ENCODE measurements at regions not wholly inside any gene's neighbourhood (a gene's known extent, or its start where the extent isn't known, plus 50 kb on each side); places are given as distances from the start of the nearest gene placed in this dataset.

DNA sequence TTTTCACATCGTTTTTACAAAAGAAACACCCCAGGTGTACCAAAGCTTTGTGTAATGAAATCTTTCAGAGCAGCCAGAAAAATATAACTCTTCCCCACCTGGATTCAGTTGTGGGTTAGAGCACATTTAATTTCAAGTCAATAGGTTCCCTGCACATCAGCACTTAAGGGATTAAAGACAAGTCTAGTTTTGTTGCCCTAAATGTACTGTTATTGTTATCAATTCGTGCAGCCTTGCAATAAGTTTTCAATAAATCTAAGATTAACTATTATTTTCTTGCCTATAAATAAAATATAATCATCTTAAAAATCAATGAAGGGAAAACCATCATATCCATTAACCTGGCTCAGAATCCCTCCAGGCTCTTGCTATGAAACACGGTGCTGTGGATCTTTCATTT, 172.5 kb upstream of the CDIN1 start:
- Histone ChIP-seq H3K4me1 (replicated peaks in 1 of 2; ENCODE audit: control insufficient read depth in 2 of 2, insufficient read depth in 2 of 2, low read length in 2 of 2) (peaks cover 0 to 2% of the 10 kb centered on the region in 2 experiments; a peak in 2 of 5 replicates), H3K4me3 (no peak overlapping the region), H3K27ac (ENCODE audit: extremely low read depth, low read depth, low read length) (peak overlapping the region; percentile 76; the same call in 1 of the 3 replicates), H4K20me1 (replicated peaks; ENCODE audit: control insufficient read depth, insufficient read depth, low read length) (no peaks in the 10 kb centered on the region), H3K36me3 (ENCODE audit: control insufficient read depth, insufficient read depth, low read length) (no peaks in the 10 kb centered on the region), H3K27me3 (ENCODE audit: control insufficient read depth in 2 of 2, insufficient read depth in 2 of 2, low read length in 2 of 2) (no peaks in the 10 kb centered on the region), H3K9me1 (ENCODE audit: control insufficient read depth, insufficient read depth, low read length) (no peaks in the 10 kb centered on the region), H2AFZ (ENCODE audit: low read depth, low read length) (peak overlapping the region; percentile 92), H3K9me3 (replicated peaks; ENCODE audit: control insufficient read depth, insufficient read depth, low read depth, low read length) (peaks cover 4% of the 10 kb centered on the region; the same call in 1 of the 2 replicates), H3K9ac (ENCODE audit: insufficient read depth in 1 of 2, low read depth in 2 of 2, low read length in 2 of 2) (no peak overlapping the region), H3K79me2 (ENCODE audit: control insufficient read depth, insufficient read depth, low read length) (no peaks in the 10 kb centered on the region), H3K4me2 (ENCODE audit: insufficient read depth, low read length) (no peak overlapping the region)
- FAIRE-seq (no peak), ATAC-seq (peak; percentile 31; the same call in 1 of the 3 replicates), DNase-seq (ENCODE audit: extremely low read depth in 1 of 4, low spot score in 3 of 4) (no peak)
- CTCF ChIA-PET (ENCODE audit: low intra/inter-chr PET ratio): no interaction called here
- WGBS (ENCODE audit: insufficient coverage, low coverage, missing lambda C conversion rate): 15% methylated on average over 3 of the region's 3 CpGs
- no TSS peak for BruUV-seq (replicated peaks)
- in situ Hi-C loops (cut with MboI) (no loop called here), intact Hi-C loops (cut with micrococcal nuclease) (no loop called here)
- POLR2A ChIA-PET: interaction anchor here (0.5 to 1.1 kb wide), 4 partner anchors 10 to 1464 kb away, joined by 3 read pairs; no protein-coding TSS in a partner anchor
- TF ChIP-seq, protein P1, sequence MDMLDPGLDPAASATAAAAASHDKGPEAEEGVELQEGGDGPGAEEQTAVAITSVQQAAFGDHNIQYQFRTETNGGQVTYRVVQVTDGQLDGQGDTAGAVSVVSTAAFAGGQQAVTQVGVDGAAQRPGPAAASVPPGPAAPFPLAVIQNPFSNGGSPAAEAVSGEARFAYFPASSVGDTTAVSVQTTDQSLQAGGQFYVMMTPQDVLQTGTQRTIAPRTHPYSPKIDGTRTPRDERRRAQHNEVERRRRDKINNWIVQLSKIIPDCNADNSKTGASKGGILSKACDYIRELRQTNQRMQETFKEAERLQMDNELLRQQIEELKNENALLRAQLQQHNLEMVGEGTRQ (CRISPR knock-in tag; IDR thresholded peaks at IDR 0.05): no peak
- TF ChIP-seq ZNF140 (CRISPR knock-in tag; IDR thresholded peaks at IDR 0.05) (no peak), SMARCA5 (IDR thresholded peaks at IDR 0.05) (no peak), SRSF7 (optimal IDR thresholded peaks at IDR 0.05; ENCODE audit: low read depth, low read length) (no peak), ERF (CRISPR knock-in tag; IDR thresholded peaks at IDR 0.05) (no peak), KLF10 (CRISPR knock-in tag; IDR thresholded peaks at IDR 0.05) (no peak), KDM5B (IDR thresholded peaks at IDR 0.05; ENCODE audit: insufficient replicate concordance, low read depth, low read length) (no peak)
- TF ChIP-seq, protein P2, sequence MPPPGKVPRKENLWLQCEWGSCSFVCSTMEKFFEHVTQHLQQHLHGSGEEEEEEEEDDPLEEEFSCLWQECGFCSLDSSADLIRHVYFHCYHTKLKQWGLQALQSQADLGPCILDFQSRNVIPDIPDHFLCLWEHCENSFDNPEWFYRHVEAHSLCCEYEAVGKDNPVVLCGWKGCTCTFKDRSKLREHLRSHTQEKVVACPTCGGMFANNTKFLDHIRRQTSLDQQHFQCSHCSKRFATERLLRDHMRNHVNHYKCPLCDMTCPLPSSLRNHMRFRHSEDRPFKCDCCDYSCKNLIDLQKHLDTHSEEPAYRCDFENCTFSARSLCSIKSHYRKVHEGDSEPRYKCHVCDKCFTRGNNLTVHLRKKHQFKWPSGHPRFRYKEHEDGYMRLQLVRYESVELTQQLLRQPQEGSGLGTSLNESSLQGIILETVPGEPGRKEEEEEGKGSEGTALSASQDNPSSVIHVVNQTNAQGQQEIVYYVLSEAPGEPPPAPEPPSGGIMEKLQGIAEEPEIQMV (tag; conservative IDR thresholded peaks at IDR 0.05; ENCODE audit: low read depth): no peak
